IMR-90 (cell line): ENCODE measurements at regions not wholly inside any gene's neighbourhood (a gene's known extent, or its start where the extent isn't known, plus 50 kb on each side); places are given as distances from the start of the nearest gene placed in this dataset.

ENCODE experiments used
- ATAC-seq: fragments of 200-7000 bp; cut with Tn5 transposase; 2 replicates; pipeline ENCODE4 v1.9.1; 2020; ENCODE audit warnings: low read depth, mild to moderate bottlenecking, moderate library complexity
- BruUV-seq: library from RNA; stranded (reverse); fragments of 400-500 nt; replicated peaks from 2 replicates; lab custom pipeline; 2021; lab: Mats Ljungman, UMichigan
- CTCF ChIA-PET: fragments of 300-600 bp; formaldehyde crosslinking; extraction: SDS; loops from one replicate; lab custom pipeline; 2021; ENCODE audit warnings: antibody characterized with exemption; lab: Yijun Ruan, JAX
- POLR2A ChIA-PET: fragments of 300-600 bp; sonication (Branson Sonifier 250); formaldehyde crosslinking; loops from one replicate; lab custom pipeline; 2022; ENCODE audit warnings: antibody characterized with exemption; ENCODE audit not compliant: unreplicated experiment; lab: Charles Lee
- DNase-seq: peaks from one replicate; pipeline ENCODE4 v3.0.0; 2013
- H2AFZ ChIP-seq: replicated peaks from 2 replicates; pipeline ENCODE3; 2013; ENCODE audit warnings: low read length, mild to moderate bottlenecking; ENCODE audit not compliant: poor library complexity
- H2AK5ac ChIP-seq: 2 replicates; pipeline ENCODE4 v1.6.1; 2013; ENCODE audit warnings: low read depth, low read length, inconsistent platforms
- H2AK9ac ChIP-seq: replicated peaks from 2 replicates; pipeline ENCODE3; 2013; ENCODE audit warnings: mild to moderate bottlenecking, low read depth, low read length, moderate library complexity; ENCODE audit not compliant: poor library complexity
- H2BK120ac ChIP-seq: 2 replicates; pipeline ENCODE4 v1.6.1; 2013; ENCODE audit warnings: low read depth, low read length, inconsistent platforms
- H2BK15ac ChIP-seq: 3 replicates; pipeline ENCODE4 v1.6.1; 2013; ENCODE audit warnings: low read depth, low read length, inconsistent platforms
- H2BK20ac ChIP-seq: 2 replicates; pipeline ENCODE4 v1.6.1; 2013; ENCODE audit warnings: low read depth, mild to moderate bottlenecking, inconsistent platforms, low read length, moderate library complexity
- H2BK5ac ChIP-seq: 2 replicates; pipeline ENCODE4 v1.6.1; 2013; ENCODE audit warnings: mild to moderate bottlenecking, low read depth, low read length, inconsistent platforms; ENCODE audit not compliant: poor library complexity, severe bottlenecking
- H3K14ac ChIP-seq: replicated peaks from 2 replicates; pipeline ENCODE4 v1.6.1; 2013; ENCODE audit warnings: low read depth, low read length, inconsistent platforms
- H3K18ac ChIP-seq: 2 replicates; pipeline ENCODE4 v1.6.1; 2013; ENCODE audit warnings: low read depth, low read length, control low read depth
- H3K23ac ChIP-seq: 2 replicates; pipeline ENCODE4 v1.6.1; 2013; ENCODE audit warnings: low read depth, low read length, inconsistent platforms
- H3K27ac ChIP-seq: 2 replicates; pipeline ENCODE4 v1.5.1; 2013; ENCODE audit warnings: mild to moderate bottlenecking, control low read depth, low read length; ENCODE audit not compliant: insufficient read depth
- H3K27me3 ChIP-seq: 2 replicates; pipeline ENCODE4 v1.6.1; 2013; ENCODE audit warnings: low read length; ENCODE audit not compliant: control insufficient read depth, insufficient read depth
- H3K36me3 ChIP-seq: 2 replicates; pipeline ENCODE4 v1.6.1; 2013; ENCODE audit warnings: low read length, mixed read lengths; ENCODE audit not compliant: control insufficient read depth, insufficient read depth
- H3K4ac ChIP-seq: 2 replicates; pipeline ENCODE4 v1.6.1; 2013; ENCODE audit warnings: low read depth, low read length, inconsistent platforms
- H3K4me1 ChIP-seq: 2 replicates; pipeline ENCODE4 v1.6.1; 2013; ENCODE audit warnings: low read length, mixed read lengths; ENCODE audit not compliant: control insufficient read depth, insufficient read depth
- H3K4me2 ChIP-seq: 2 replicates; pipeline ENCODE4 v1.6.1; 2013; ENCODE audit warnings: low read depth, mild to moderate bottlenecking, control low read depth, low read length, moderate library complexity
- H3K4me3 ChIP-seq: 2 replicates; pipeline ENCODE4 v1.5.1; 2013; ENCODE audit warnings: low read depth, mild to moderate bottlenecking, control low read depth, low read length, moderate library complexity; ENCODE audit not compliant: insufficient read depth
- H3K56ac ChIP-seq: 2 replicates; pipeline ENCODE4 v1.6.1; 2013; ENCODE audit warnings: low read length, inconsistent platforms; ENCODE audit not compliant: insufficient read depth; ENCODE audit errors: extremely low read depth
- H3K79me1 ChIP-seq, 2 experiments: 2 replicates each; pipeline ENCODE4 v1.6.1; 2013; ENCODE audit warnings: low read length in 2 of 2, inconsistent platforms in 1 of 2, low read depth in 1 of 2
- H3K9ac ChIP-seq: 2 replicates; pipeline ENCODE4 v1.6.1; 2013; ENCODE audit warnings: low read depth, low read length, control low read depth
- H3K9me1 ChIP-seq: 2 replicates; pipeline ENCODE4 v1.6.1; 2013; ENCODE audit warnings: low read length, inconsistent platforms; ENCODE audit not compliant: insufficient read depth
- H3K9me3 ChIP-seq: 2 replicates; pipeline ENCODE4 v1.6.1; 2013; ENCODE audit warnings: low read length; ENCODE audit not compliant: control insufficient read depth, insufficient read depth
- H4K20me1 ChIP-seq: 2 replicates; pipeline ENCODE4 v1.6.1; 2013; ENCODE audit warnings: low read length, inconsistent platforms; ENCODE audit not compliant: insufficient read depth
- H4K5ac ChIP-seq: 2 replicates; pipeline ENCODE4 v1.6.1; 2013; ENCODE audit warnings: mild to moderate bottlenecking, low read depth, low read length, control low read depth
- H4K8ac ChIP-seq, 2 experiments: 2 replicates each; pipeline ENCODE4 v1.6.1; 2013; ENCODE audit warnings: low read depth in 2 of 2, low read length in 2 of 2, control low read depth in 1 of 2, inconsistent platforms in 1 of 2
- H4K91ac ChIP-seq: 2 replicates; pipeline ENCODE4 v1.6.1; 2013; ENCODE audit warnings: low read depth, low read length, inconsistent platforms; ENCODE audit not compliant: insufficient read depth
- MAFK ChIP-seq: IDR thresholded peaks from 2 replicates; pipeline ENCODE4 v1.6.1; 2012; ENCODE audit warnings: low read depth, low read length, improper control_type of control experiment
- MAZ ChIP-seq: IDR thresholded peaks from 2 replicates; pipeline ENCODE4 v1.6.1; 2012; ENCODE audit warnings: low read depth, mild to moderate bottlenecking, low read length, improper control_type of control experiment, moderate library complexity, borderline replicate concordance
- POLR2A ChIP-seq: IDR thresholded peaks from 2 replicates; pipeline ENCODE4 v1.6.1; 2012; ENCODE audit warnings: mild to moderate bottlenecking, low read depth, low read length
- RFX5 ChIP-seq: IDR thresholded peaks from 2 replicates; pipeline ENCODE4 v1.8.0; 2012; ENCODE audit warnings: low read depth, mild to moderate bottlenecking, low read length, moderate library complexity
- WGBS, 2 experiments: methylation state at CpG; one replicate each; pipeline versions ENCODE4 v1.1.5 to v1.1.7; 2013; ENCODE audit warnings: missing lambda C conversion rate in 2 of 2; ENCODE audit not compliant: insufficient read length in 1 of 2; ENCODE audit errors: extremely low coverage in 2 of 2; 5-methylcytosine and 5-hydroxymethylcytosine counted together
- dilution Hi-C: fragments of 300-500 bp; cut with HindIII; formaldehyde crosslinking; loops from one replicate; pipeline ENCODE4 v1.14.3; 2018; ENCODE audit warnings: low sequenced_read_pairs; ENCODE audit not compliant: unreplicated experiment
- in situ Hi-C: fragments of 300-500 bp; cut with MboI; formaldehyde crosslinking; loops from 3 replicates; pipeline ENCODE4 v1.14.3; 2019; ENCODE audit warnings: low sequenced_read_pairs, inconsistent platforms, mixed read lengths
- intact Hi-C: fragments of 100-400 bp; cut with micrococcal nuclease; formaldehyde crosslinking; loops from 2 replicates; pipeline ENCODE4 v1.10.0; 2022
- TF ChIP-seq, protein P1 (sequence below): fragments of 150-350 bp; IDR thresholded peaks from 2 replicates; pipeline ENCODE4 v1.6.1; 2017; ENCODE audit warnings: mild to moderate bottlenecking, antibody characterized with exemption, low read length, low read depth

DNA sequence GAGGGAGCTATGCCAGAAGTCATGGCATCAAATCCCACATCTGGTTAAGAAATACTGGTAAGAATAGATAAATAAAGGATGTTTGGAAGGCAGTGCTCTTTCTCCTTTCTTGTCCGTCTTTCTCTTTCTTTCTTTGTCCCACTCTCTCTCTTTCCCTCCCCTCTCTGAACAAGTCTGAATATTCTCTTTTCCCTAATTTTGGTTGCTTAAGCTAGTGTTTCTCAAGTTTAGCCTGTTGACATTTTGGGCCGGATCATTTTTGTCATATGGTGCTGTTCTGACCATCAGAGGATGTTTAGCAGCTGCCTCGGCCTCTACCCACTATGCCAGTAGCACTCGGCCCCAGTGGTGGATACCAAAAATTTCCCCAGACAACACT lies 405.3 kb upstream of the C2CD4B start:
- no peak for ATAC-seq
- Histone ChIP-seq H3K4me2 (no peak overlapping the region), H3K27ac (no peak overlapping the region; the same call in 1 of the 2 replicates)

More for the DNA sequence above, 405.3 kb upstream of the C2CD4B start:
- H3K56ac ChIP-seq = no peak overlapping the region
- peaks cover 14% of the 10 kb centered on the region for H3K4me1 ChIP-seq
- H3K4me3 ChIP-seq = no peak overlapping the region
- no peak overlapping the region for H2BK15ac ChIP-seq
- no TSS peak for BruUV-seq
- ChIA-PET CTCF (interaction anchor here (0.7 kb wide), 1 partner anchor 15 kb away, joined by 3 read pairs; no protein-coding TSS in a partner anchor), POLR2A (no interaction called here)
- H3K14ac ChIP-seq = no peak overlapping the region
- intact Hi-C loops = no loop called here
- TF ChIP-seq, protein P1, sequence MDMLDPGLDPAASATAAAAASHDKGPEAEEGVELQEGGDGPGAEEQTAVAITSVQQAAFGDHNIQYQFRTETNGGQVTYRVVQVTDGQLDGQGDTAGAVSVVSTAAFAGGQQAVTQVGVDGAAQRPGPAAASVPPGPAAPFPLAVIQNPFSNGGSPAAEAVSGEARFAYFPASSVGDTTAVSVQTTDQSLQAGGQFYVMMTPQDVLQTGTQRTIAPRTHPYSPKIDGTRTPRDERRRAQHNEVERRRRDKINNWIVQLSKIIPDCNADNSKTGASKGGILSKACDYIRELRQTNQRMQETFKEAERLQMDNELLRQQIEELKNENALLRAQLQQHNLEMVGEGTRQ = no peak
- no peak for TF ChIP-seq MAZ
- TF ChIP-seq POLR2A = no peak
- TF ChIP-seq RFX5 = no peak
- no peak for TF ChIP-seq MAFK
- H4K8ac ChIP-seq = no peak overlapping the region
- in situ Hi-C loops = no loop called here
- no peak overlapping the region for H3K23ac ChIP-seq
- peak overlapping the region; percentile 0; the same call in 1 of the 2 replicates for H2BK120ac ChIP-seq
- H2AK9ac ChIP-seq = no peak overlapping the region
- H3K18ac ChIP-seq = peak overlapping the region; percentile 36
- H3K4ac ChIP-seq = no peak overlapping the region
- H2BK20ac ChIP-seq = no peak overlapping the region
- H3K9ac ChIP-seq = no peak overlapping the region
- no CpG with 5 or more reads among the region's 4 CpGs for WGBS, 2 experiments
- H2AK5ac ChIP-seq = no peak overlapping the region
- H3K36me3 ChIP-seq = no peaks in the 10 kb centered on the region
- H3K9me3 ChIP-seq = no peaks in the 10 kb centered on the region
- H3K27me3 ChIP-seq = peaks cover 23% of the 10 kb centered on the region
- H2BK5ac ChIP-seq = no peak overlapping the region
- no peak overlapping the region for H4K91ac ChIP-seq
- no peak overlapping the region for H4K5ac ChIP-seq
- H4K20me1 ChIP-seq = peaks cover 25% of the 10 kb centered on the region
- no peak for DNase-seq
- no peak overlapping the region for H2AFZ ChIP-seq
- dilution Hi-C loops = no loop called here
- H3K9me1 ChIP-seq = peaks cover 14% of the 10 kb centered on the region; the same call in 1 of the 2 replicates
- peaks cover 0 to 6% of the 10 kb centered on the region in 2 experiments; a peak in 1 of 4 replicates for H3K79me1 ChIP-seq
